Prostate gland (tissue), 2 donors: ENCODE measurements at regions not wholly inside any gene's neighbourhood (a gene's known extent, or its start where the extent isn't known, plus 50 kb on each side); places are given as distances from the start of the nearest gene placed in this dataset.

Experiments used
- DNase-seq: peaks from one replicate; pipeline ENCODE4 v3.0.0-alpha.2; 2019; ENCODE audit warnings: low spot score
- H3K27ac ChIP-seq, 2 donors: fragments of 200-600 bp; sonication (generic); 2 replicates each; pipeline ENCODE4 v1.5.1; 2017 to 2019
- H3K27me3 ChIP-seq: fragments of 200-600 bp; sonication (generic); replicated peaks from 2 replicates; pipeline ENCODE4 v1.5.1; 2019; ENCODE audit not compliant: insufficient read depth
- H3K36me3 ChIP-seq, 2 donors: fragments of 200-600 bp; sonication (generic); 1 replicate in 1 of 2; 2 replicates in 1 of 2; pipeline versions ENCODE4 v1.5.1 to v1.8.1; 2017 to 2019
- H3K4me1 ChIP-seq: fragments of 200-600 bp; sonication (generic); replicated peaks from 2 replicates; pipeline ENCODE4 v1.5.1; 2019
- H3K4me3 ChIP-seq, 2 donors: fragments of 200-600 bp; sonication (generic); 2 replicates each; pipeline ENCODE4 v1.5.1; 2017 to 2019
- H3K9me3 ChIP-seq: fragments of 200-600 bp; sonication (generic); 2 replicates; pipeline ENCODE4 v1.5.1; 2017
- CTCF ChIP-seq, 4 experiments: fragments of 200-600 bp in 2 of 4; fragments of 450-650 bp in 2 of 4; sonication (generic) in 2 of 4; IDR thresholded peaks; 1 replicate in 3 of 4; 2 replicates in 1 of 4; pipeline ENCODE4 v1.5.1; 2016 to 2019; ENCODE audit warnings: antibody characterized with exemption in 4 of 4, mild to moderate bottlenecking in 2 of 4, moderate library complexity in 2 of 4
- POLR2A ChIP-seq: fragments of 450-650 bp; IDR thresholded peaks from one replicate; pipeline ENCODE4 v1.6.1; 2016; ENCODE audit warnings: antibody characterized with exemption, mild to moderate bottlenecking
- POLR2AphosphoS5 ChIP-seq: sonication (generic); formaldehyde crosslinking; IDR thresholded peaks from one replicate; pipeline ENCODE4 v1.6.1; 2017; ENCODE audit warnings: antibody characterized with exemption
- WGBS: methylation state at CpG from one replicate; pipeline ENCODE4 v1.1.5; 2018; 5-methylcytosine and 5-hydroxymethylcytosine counted together
- intact Hi-C: fragments of 100-400 bp; cut with DNase I; formaldehyde crosslinking; loops from one replicate; pipeline ENCODE4 v1.14.2; 2022

- TF ChIP-seq CTCF (IDR thresholded peaks at IDR 0.05) (peak in 3 of 4 experiments; percentile 59 to 76 (median 75)), POLR2A (no peak), POLR2AphosphoS5 (peak; percentile 10)
- no peaks in the 10 kb centered on the region for H3K36me3 ChIP-seq
- no peak overlapping the region for H3K27ac ChIP-seq
- WGBS, result 39% methylated on average over 5 of the region's 5 CpGs
- intact Hi-C loops, result loop anchor here (5.0 kb wide), 2 partner anchors 277 to 392 kb away; no protein-coding TSS in a partner anchor
- H3K9me3 ChIP-seq, result no peaks in the 10 kb centered on the region
- DNase-seq, result peak; percentile 17
- H3K4me1 ChIP-seq, result no peaks in the 10 kb centered on the region
- no peaks in the 10 kb centered on the region for H3K27me3 ChIP-seq
- no peak overlapping the region for H3K4me3 ChIP-seq
Observed at GRCh38 chr18:32549248-32550110, 78.8 kb upstream of the GAREM1 start.

- WGBS, result 70% methylated on average over 3 of the region's 3 CpGs
- H3K4me3 ChIP-seq, result no peak overlapping the region
Observed at GRCh38 chr18:32548688-32549087, 78.0 kb upstream of the GAREM1 start.

GRCh38 chr18:32545631-32546030 lies 74.9 kb upstream of the GAREM1 start:
- TF ChIP-seq POLR2AphosphoS5 (no peak), CTCF (IDR thresholded peaks at IDR 0.05) (no peak), POLR2A (no peak)
- intact Hi-C loops, result no loop called here
- H3K4me3 ChIP-seq, result no peak overlapping the region
- H3K4me1 ChIP-seq, result no peaks in the 10 kb centered on the region
- DNase-seq, result no peak
- WGBS, result 99% methylated on average over 2 of the region's 2 CpGs
- H3K27me3 ChIP-seq, result no peaks in the 10 kb centered on the region
- H3K9me3 ChIP-seq, result no peaks in the 10 kb centered on the region
- H3K36me3 ChIP-seq, result no peaks in the 10 kb centered on the region
- no peak overlapping the region for H3K27ac ChIP-seq

More at GRCh38 chr18:32548688-32549087, 78.0 kb upstream of the GAREM1 start:
- Histone ChIP-seq H3K9me3 (no peaks in the 10 kb centered on the region), H3K36me3 (no peaks in the 10 kb centered on the region), H3K27ac (no peak overlapping the region), H3K27me3 (no peaks in the 10 kb centered on the region), H3K4me1 (no peaks in the 10 kb centered on the region)
- intact Hi-C loops, result no loop called here
- no peak for DNase-seq
- TF ChIP-seq POLR2A (no peak), CTCF (IDR thresholded peaks at IDR 0.05) (no peak)

- no peak for DNase-seq
- no peak overlapping the region for H3K4me3 ChIP-seq
- no peaks in the 10 kb centered on the region for H3K36me3 ChIP-seq
- TF ChIP-seq POLR2A (no peak), CTCF (IDR thresholded peaks at IDR 0.05) (no peak), POLR2AphosphoS5 (no peak)
- H3K4me1 ChIP-seq, result no peaks in the 10 kb centered on the region
- H3K27ac ChIP-seq, result no peak overlapping the region
- no peaks in the 10 kb centered on the region for H3K27me3 ChIP-seq
- 80% methylated on average over 1 of the region's 1 CpG for WGBS
- intact Hi-C loops, result no loop called here
- H3K9me3 ChIP-seq, result no peaks in the 10 kb centered on the region
Observed at GRCh38 chr18:32544088-32544487, 73.4 kb upstream of the GAREM1 start.
